ENCODE measurements at regions not wholly inside any gene's neighbourhood (a gene's known extent, or its start where the extent isn't known, plus 50 kb on each side); places are given as distances from the start of the nearest gene placed in this dataset.

DNA sequence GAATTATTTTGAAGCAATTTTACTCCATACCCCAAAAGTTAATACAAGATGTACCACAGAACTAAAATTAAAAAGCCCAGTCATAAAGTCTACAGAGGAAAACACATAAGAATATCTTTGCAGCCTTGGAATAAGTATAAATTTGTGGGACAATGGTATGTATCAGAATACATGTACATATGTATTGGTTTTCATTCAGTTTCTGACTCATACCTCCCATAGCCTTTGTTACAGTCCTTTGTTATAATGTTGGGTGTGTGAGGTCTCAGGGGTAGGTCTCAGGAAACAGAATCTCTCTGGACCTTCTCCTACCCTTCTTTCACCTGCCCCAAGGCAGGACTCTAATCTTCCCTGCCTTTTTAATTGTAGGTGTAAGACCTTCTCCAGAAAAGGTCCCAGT, 1370.7 kb upstream of the CDH2 start:
- Histone ChIP-seq H3K27me3 (no peaks in the 10 kb centered on the region), H3K4me1 (no peaks in the 10 kb centered on the region), H3K9ac (ENCODE audit: low read depth in 2 of 2, low read length in 2 of 2) (no peak overlapping the region), H3K36me3 (no peaks in the 10 kb centered on the region), H3K4me3 (no peak overlapping the region), H3K27ac (no peak overlapping the region), H3K9me3 (no peaks in the 10 kb centered on the region)
- no peak for DNase-seq
- intact Hi-C loops (cut with DNase I): no loop called here
- TF ChIP-seq, protein P1, sequence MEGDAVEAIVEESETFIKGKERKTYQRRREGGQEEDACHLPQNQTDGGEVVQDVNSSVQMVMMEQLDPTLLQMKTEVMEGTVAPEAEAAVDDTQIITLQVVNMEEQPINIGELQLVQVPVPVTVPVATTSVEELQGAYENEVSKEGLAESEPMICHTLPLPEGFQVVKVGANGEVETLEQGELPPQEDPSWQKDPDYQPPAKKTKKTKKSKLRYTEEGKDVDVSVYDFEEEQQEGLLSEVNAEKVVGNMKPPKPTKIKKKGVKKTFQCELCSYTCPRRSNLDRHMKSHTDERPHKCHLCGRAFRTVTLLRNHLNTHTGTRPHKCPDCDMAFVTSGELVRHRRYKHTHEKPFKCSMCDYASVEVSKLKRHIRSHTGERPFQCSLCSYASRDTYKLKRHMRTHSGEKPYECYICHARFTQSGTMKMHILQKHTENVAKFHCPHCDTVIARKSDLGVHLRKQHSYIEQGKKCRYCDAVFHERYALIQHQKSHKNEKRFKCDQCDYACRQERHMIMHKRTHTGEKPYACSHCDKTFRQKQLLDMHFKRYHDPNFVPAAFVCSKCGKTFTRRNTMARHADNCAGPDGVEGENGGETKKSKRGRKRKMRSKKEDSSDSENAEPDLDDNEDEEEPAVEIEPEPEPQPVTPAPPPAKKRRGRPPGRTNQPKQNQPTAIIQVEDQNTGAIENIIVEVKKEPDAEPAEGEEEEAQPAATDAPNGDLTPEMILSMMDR (IDR thresholded peaks at IDR 0.05): no peak

DNA sequence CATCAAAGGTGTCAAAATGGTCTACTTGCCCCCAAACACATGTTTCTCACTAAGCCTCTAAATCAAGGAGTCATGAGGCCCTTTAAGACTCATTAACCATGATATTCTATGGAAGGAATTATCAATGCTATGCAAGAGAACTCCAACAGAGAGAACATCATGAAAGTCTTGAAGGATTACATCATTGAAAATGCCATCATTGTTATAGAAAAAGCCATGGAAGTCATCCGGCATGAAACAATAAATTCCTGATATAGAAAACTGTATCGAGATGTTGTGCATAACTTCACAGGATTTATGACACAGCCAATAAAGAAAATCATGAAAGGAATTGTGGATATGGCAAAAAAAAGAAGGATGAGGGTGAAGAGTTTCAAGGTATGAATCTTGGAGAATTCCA, 1363.6 kb upstream of the CDH2 start:
- Histone ChIP-seq H3K4me1 (no peaks in the 10 kb centered on the region), H3K4me3 (no peak overlapping the region), H3K27me3 (no peaks in the 10 kb centered on the region), H3K27ac (no peak overlapping the region), H3K36me3 (no peaks in the 10 kb centered on the region), H3K9ac (ENCODE audit: low read depth in 2 of 2, low read length in 2 of 2) (no peak overlapping the region), H3K9me3 (no peaks in the 10 kb centered on the region)
- intact Hi-C loops (cut with DNase I): no loop called here
- TF ChIP-seq, protein P1 (IDR thresholded peaks at IDR 0.05): no peak
- DNase-seq: no peak

DNA sequence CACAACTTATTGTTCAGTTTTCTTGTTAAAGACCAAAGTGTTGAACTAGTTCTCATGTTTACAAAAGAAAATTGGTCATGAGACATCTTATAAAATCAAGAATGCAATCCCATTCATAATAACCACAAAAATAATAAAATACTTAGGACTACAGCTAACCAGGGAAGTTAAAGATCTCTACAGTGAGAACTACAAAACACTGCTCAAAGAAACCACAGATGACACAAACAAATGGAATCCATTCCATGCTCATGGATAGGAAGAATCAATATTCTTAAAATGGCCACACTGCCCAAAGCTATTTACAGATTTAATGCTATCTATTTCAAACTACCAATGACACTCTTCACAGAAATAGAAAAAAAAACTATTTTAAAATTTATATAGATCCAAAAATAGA, 1354.8 kb upstream of the CDH2 start:
- Histone ChIP-seq H3K27ac (no peak overlapping the region), H3K4me1 (no peaks in the 10 kb centered on the region), H3K27me3 (no peaks in the 10 kb centered on the region), H3K9me3 (no peaks in the 10 kb centered on the region), H3K36me3 (no peaks in the 10 kb centered on the region), H3K9ac (ENCODE audit: low read depth in 2 of 2, low read length in 2 of 2) (no peak overlapping the region), H3K4me3 (no peak overlapping the region)
- TF ChIP-seq, protein P1 (IDR thresholded peaks at IDR 0.05): no peak
- no peak for DNase-seq
- intact Hi-C loops (cut with DNase I): no loop called here

DNA sequence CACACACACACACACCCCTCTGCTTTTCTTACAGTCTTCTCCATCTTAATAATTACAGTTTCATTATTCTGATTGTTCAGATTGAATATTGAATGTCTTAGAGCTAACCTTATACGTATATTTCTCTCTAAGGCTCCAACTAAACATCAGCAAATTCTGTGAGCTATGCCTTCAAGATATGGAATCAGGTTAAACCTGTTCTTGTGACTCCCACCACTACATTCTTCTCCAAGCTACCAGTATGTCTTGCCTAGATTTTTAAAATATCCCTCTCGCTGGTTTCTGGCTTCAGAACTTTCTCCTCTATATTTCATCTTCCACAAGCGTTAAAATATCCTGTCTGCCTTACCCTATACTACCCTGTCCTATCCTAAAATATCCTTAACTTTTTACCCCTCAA, 1346.4 kb upstream of the CDH2 start:
- TF ChIP-seq, protein P1 (IDR thresholded peaks at IDR 0.05): no peak
- Histone ChIP-seq H3K27ac (no peak overlapping the region), H3K27me3 (no peaks in the 10 kb centered on the region), H3K36me3 (no peaks in the 10 kb centered on the region), H3K4me1 (no peaks in the 10 kb centered on the region), H3K9ac (ENCODE audit: low read depth in 2 of 2, low read length in 2 of 2) (no peak overlapping the region), H3K4me3 (no peak overlapping the region), H3K9me3 (no peaks in the 10 kb centered on the region)
- intact Hi-C loops (cut with DNase I): no loop called here
- no peak for DNase-seq

DNA sequence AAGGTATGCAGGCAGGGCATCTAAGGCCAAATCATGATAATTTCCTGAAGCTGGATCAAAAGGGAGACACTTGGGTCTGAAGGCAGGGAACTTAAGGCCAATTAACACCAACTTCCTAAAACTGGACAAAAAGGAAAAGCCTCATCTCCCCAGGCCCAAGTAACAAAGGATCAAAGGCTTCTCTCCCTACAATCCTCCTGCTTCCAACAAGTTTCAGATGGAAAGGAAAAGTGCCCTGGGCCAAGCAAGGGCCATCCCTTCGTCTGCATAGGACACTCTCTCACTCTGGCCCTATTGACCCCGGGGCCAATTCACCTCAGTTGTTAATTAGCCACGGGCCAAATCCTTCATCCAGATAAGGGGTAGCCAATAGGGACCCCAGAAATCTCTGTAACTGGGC, 1335.8 kb upstream of the CDH2 start:
- Histone ChIP-seq H3K9me3 (no peaks in the 10 kb centered on the region), H3K9ac (ENCODE audit: low read depth in 2 of 2, low read length in 2 of 2) (no peak overlapping the region), H3K4me1 (no peaks in the 10 kb centered on the region), H3K36me3 (no peaks in the 10 kb centered on the region), H3K27ac (no peak overlapping the region), H3K4me3 (no peak overlapping the region), H3K27me3 (no peaks in the 10 kb centered on the region)
- DNase-seq: no peak
- TF ChIP-seq, protein P1 (IDR thresholded peaks at IDR 0.05): no peak
- intact Hi-C loops (cut with DNase I): no loop called here

DNA sequence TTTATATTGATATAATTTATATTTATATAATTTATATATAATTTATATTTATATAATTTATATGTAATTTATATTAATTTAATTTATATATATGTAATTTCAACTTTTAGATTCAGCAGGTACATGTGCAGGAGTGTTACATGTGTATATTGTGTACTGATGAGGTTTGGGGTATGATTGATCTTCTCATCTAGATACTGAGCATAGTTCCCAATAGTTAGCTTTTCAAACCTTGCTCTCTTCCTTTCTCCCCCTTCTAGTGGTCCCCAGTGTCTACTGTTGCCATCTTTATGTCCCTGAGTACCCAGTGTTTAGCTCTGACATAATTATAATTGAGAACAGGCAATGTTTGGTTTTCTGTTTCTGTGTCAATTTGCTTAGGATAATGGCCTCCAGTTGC, 1335.3 kb upstream of the CDH2 start:
- no peak overlapping the region for H3K9ac ChIP-seq (ENCODE audit: low read depth in 2 of 2, low read length in 2 of 2)
- no peaks in the 10 kb centered on the region for H3K27me3 ChIP-seq
- no peak overlapping the region for H3K4me3 ChIP-seq
- intact Hi-C loops (cut with DNase I): no loop called here
- no peaks in the 10 kb centered on the region for H3K36me3 ChIP-seq
- no peaks in the 10 kb centered on the region for H3K4me1 ChIP-seq
- no peak overlapping the region for H3K27ac ChIP-seq
- TF ChIP-seq, protein P1 (IDR thresholded peaks at IDR 0.05): no peak
- DNase-seq: no peak
- H3K9me3 ChIP-seq: no peaks in the 10 kb centered on the region

Measured in colonic mucosa (tissue), 4 donors.